Prostate gland (tissue), 2 donors: ENCODE measurements at regions not wholly inside any gene's neighbourhood (a gene's known extent, or its start where the extent isn't known, plus 50 kb on each side); places are given as distances from the start of the nearest gene placed in this dataset.

Experiments
- CTCF ChIP-seq, 4 experiments: fragments of 200-600 bp in 2 of 4; fragments of 450-650 bp in 2 of 4; sonication (generic) in 2 of 4; IDR thresholded peaks; 1 replicate in 3 of 4; 2 replicates in 1 of 4; pipeline ENCODE4 v1.5.1; 2016 to 2019; ENCODE audit warnings: antibody characterized with exemption in 4 of 4, mild to moderate bottlenecking in 2 of 4, moderate library complexity in 2 of 4
- POLR2AphosphoS5 ChIP-seq: sonication (generic); formaldehyde crosslinking; IDR thresholded peaks from one replicate; pipeline ENCODE4 v1.6.1; 2017; ENCODE audit warnings: antibody characterized with exemption

GRCh38 chr6:112835078-112835477, 487.9 kb downstream of the RFPL4B start:
- TF ChIP-seq CTCF (IDR thresholded peaks at IDR 0.05) (no peak), POLR2AphosphoS5 (no peak)
